ENCODE measurements at regions not wholly inside any gene's neighbourhood (a gene's known extent, or its start where the extent isn't known, plus 50 kb on each side); places are given as distances from the start of the nearest gene placed in this dataset.

- TF ChIP-seq CTCF (IDR thresholded peaks at IDR 0.05) (no peak), EZH2 (IDR thresholded peaks at IDR 0.05; ENCODE audit: borderline replicate concordance, insufficient read depth, low read depth, low read length, poor library complexity, severe bottlenecking) (no peak)
- H3K27ac Mint-ChIP-seq = no peak overlapping the region
Measured at GRCh38 chr14:51780741-51781140, 79.7 kb upstream of the GNG2 start.

GRCh38 chr14:51781381-51781780, 79.0 kb upstream of the GNG2 start:
- Histone ChIP-seq H3K79me2 (ENCODE audit: control insufficient read depth, insufficient read depth, low read length) (no peaks in the 10 kb centered on the region), H3K9ac (ENCODE audit: low read length) (no peak overlapping the region), H3K27ac (ENCODE audit: low read length in 2 of 2) (no peak overlapping the region), H4K20me1 (ENCODE audit: control insufficient read depth, insufficient read depth, low read length, poor library complexity, severe bottlenecking) (no peaks in the 10 kb centered on the region), H3K9me3 (ENCODE audit: control extremely low read depth in 1 of 3, control insufficient read depth in 2 of 3, insufficient read depth in 1 of 3, low read length in 2 of 3) (peaks cover 0 to 10% (median 7%) of the 10 kb centered on the region in 3 donors), H3K4me2 (replicated peaks; ENCODE audit: low read depth, low read length, poor library complexity, severe bottlenecking) (no peak overlapping the region), H3K4me3 (ENCODE audit: control extremely low read depth in 1 of 5, extremely low read depth in 1 of 5, insufficient read depth in 1 of 5, low read depth in 2 of 5, low read length in 4 of 5) (no peak overlapping the region), H3K27me3 (replicated peaks in 1 of 4; ENCODE audit: control extremely low read depth in 1 of 4, control insufficient read depth in 3 of 4, insufficient read depth in 4 of 4, low read length in 3 of 4) (peaks cover 0 to 21% (median 4%) of the 10 kb centered on the region in 4 experiments), H2AFZ (ENCODE audit: insufficient read depth, low read depth, low read length, poor library complexity, severe bottlenecking) (no peak overlapping the region), H3K36me3 (replicated peaks in 1 of 2; ENCODE audit: control extremely low read depth in 1 of 2, control insufficient read depth in 1 of 2, extremely low read depth in 1 of 2, insufficient read depth in 2 of 2, low read length in 1 of 2) (no peaks in the 10 kb centered on the region), H3K4me1 (ENCODE audit: control insufficient read depth in 2 of 2, insufficient read depth in 2 of 2, low read length in 2 of 2) (peaks cover 7% of the 10 kb centered on the region in 2 donors)
- CTCF ChIA-PET = interaction anchor here (1.5 to 8.1 kb wide), 2 partner anchors 187 to 197 kb away, joined by 3 to 79 read pairs; no protein-coding TSS in a partner anchor
- H3K4me1 Mint-ChIP-seq = peaks cover 7% of the 10 kb centered on the region
- TF ChIP-seq CTCF (IDR thresholded peaks at IDR 0.05) = no peak
- TF ChIP-seq EZH2 (IDR thresholded peaks at IDR 0.05; ENCODE audit: borderline replicate concordance, insufficient read depth, low read depth, low read length, poor library complexity, severe bottlenecking) = no peak
- H3K27ac Mint-ChIP-seq = no peak overlapping the region
- 75% methylated on average over 2 of the region's 7 CpGs for WGBS (ENCODE audit: insufficient coverage)
- no peaks in the 10 kb centered on the region for H3K9me3 Mint-ChIP-seq (ENCODE audit: insufficient read depth)
- H3K27me3 Mint-ChIP-seq = peaks cover 34% of the 10 kb centered on the region
- POLR2A ChIA-PET = no interaction called here
- H3K4me3 Mint-ChIP-seq = no peak overlapping the region
- DNase-seq = no peak
- intact Hi-C loops (cut with micrococcal nuclease) = loop anchor here (10.0 kb wide), 1 partner anchor 687 kb away; the partner anchor contains the start of gene TRIM9
- ATAC-seq (ENCODE audit: low read depth) = no peak

More at GRCh38 chr14:51780741-51781140, 79.7 kb upstream of the GNG2 start:
- Mint-ChIP-seq H3K4me3 (no peak overlapping the region), H3K9me3 (ENCODE audit: insufficient read depth) (no peaks in the 10 kb centered on the region), H3K4me1 (peaks cover 10% of the 10 kb centered on the region), H3K27me3 (peaks cover 36% of the 10 kb centered on the region)
- Histone ChIP-seq H2AFZ (ENCODE audit: insufficient read depth, low read depth, low read length, poor library complexity, severe bottlenecking) (no peak overlapping the region), H3K27ac (ENCODE audit: low read length in 2 of 2) (no peak overlapping the region), H3K36me3 (replicated peaks in 1 of 2; ENCODE audit: control extremely low read depth in 1 of 2, control insufficient read depth in 1 of 2, extremely low read depth in 1 of 2, insufficient read depth in 2 of 2, low read length in 1 of 2) (no peaks in the 10 kb centered on the region), H3K4me1 (ENCODE audit: control insufficient read depth in 2 of 2, insufficient read depth in 2 of 2, low read length in 2 of 2) (peaks cover 7 to 11% of the 10 kb centered on the region in 2 donors), H3K27me3 (replicated peaks in 1 of 4; ENCODE audit: control extremely low read depth in 1 of 4, control insufficient read depth in 3 of 4, insufficient read depth in 4 of 4, low read length in 3 of 4) (peaks cover 0 to 21% (median 4%) of the 10 kb centered on the region in 4 experiments), H3K9ac (ENCODE audit: low read length) (no peak overlapping the region), H3K79me2 (ENCODE audit: control insufficient read depth, insufficient read depth, low read length) (no peaks in the 10 kb centered on the region), H3K9me3 (ENCODE audit: control extremely low read depth in 1 of 3, control insufficient read depth in 2 of 3, insufficient read depth in 1 of 3, low read length in 2 of 3) (peaks cover 4 to 5% (median 4%) of the 10 kb centered on the region in 3 donors), H4K20me1 (ENCODE audit: control insufficient read depth, insufficient read depth, low read length, poor library complexity, severe bottlenecking) (no peaks in the 10 kb centered on the region), H3K4me3 (ENCODE audit: control extremely low read depth in 1 of 5, extremely low read depth in 1 of 5, insufficient read depth in 1 of 5, low read depth in 2 of 5, low read length in 4 of 5) (no peak overlapping the region), H3K4me2 (replicated peaks; ENCODE audit: low read depth, low read length, poor library complexity, severe bottlenecking) (no peak overlapping the region)
- DNase-seq (no peak), ATAC-seq (ENCODE audit: low read depth) (no peak)
- WGBS (ENCODE audit: insufficient coverage) = no CpG with 5 or more reads among the region's 6 CpGs
- CTCF ChIA-PET = interaction anchor here (0.6 to 8.1 kb wide), 11 partner anchors 8 to 671 kb away, joined by 3 to 79 read pairs (median 5); partner anchors contain the start of gene GNG2
- POLR2A ChIA-PET = no interaction called here
- intact Hi-C loops (cut with micrococcal nuclease) = loop anchor here (1.0 to 10.0 kb wide), 4 partner anchors 48 to 686 kb away; partner anchors contain the start of gene TRIM9

Measured in B cell (primary cell).